ENCODE measurements at regions not wholly inside any gene's neighbourhood (a gene's known extent, or its start where the extent isn't known, plus 50 kb on each side); places are given as distances from the start of the nearest gene placed in this dataset.

GRCh38 chr16:86294535-86295196 lies 215.7 kb upstream of the FOXF1 start:
- TF ChIP-seq CTCF (IDR thresholded peaks at IDR 0.05) (no peak), POLR2A (IDR thresholded peaks at IDR 0.05) (no peak), EP300 (IDR thresholded peaks at IDR 0.05) (no peak)

All from tibial nerve (tissue), 4 donors.